HEK293 (cell line): ENCODE measurements at regions not wholly inside any gene's neighbourhood (a gene's known extent, or its start where the extent isn't known, plus 50 kb on each side); places are given as distances from the start of the nearest gene placed in this dataset.

Source experiments
- CTCF ChIA-PET: fragments of 350-600 bp; formaldehyde crosslinking; extraction: SDS; loops from one replicate; lab custom pipeline; 2021; ENCODE audit warnings: antibody characterized with exemption; lab: Yijun Ruan, JAX
- POLR2A ChIA-PET: fragments of 300-600 bp; formaldehyde crosslinking; extraction: SDS; loops from one replicate; lab custom pipeline; 2020; ENCODE audit warnings: antibody characterized with exemption, inconsistent platforms; lab: Yijun Ruan, JAX
- H3K27ac ChIP-seq: fragments of 200-500 bp; sonication (Bioruptor generic); 2 replicates; pipeline ENCODE4 v1.5.1; 2014; ENCODE audit warnings: low read depth, low read length, control low read depth, inconsistent platforms; ENCODE audit errors: extremely low read depth
- H3K36me3 ChIP-seq, 2 experiments: fragments of 200-500 bp in 1 of 2; sonication (Bioruptor generic) in 1 of 2; 1 replicate in 1 of 2; 2 replicates in 1 of 2; pipeline ENCODE4 v1.5.1; 2014 to 2017; ENCODE audit warnings: inconsistent platforms in 2 of 2, low read length in 2 of 2; ENCODE audit not compliant: control insufficient read depth in 2 of 2, insufficient read depth in 1 of 2
- H3K4me1 ChIP-seq: fragments of 200-500 bp; sonication (Bioruptor generic); 2 replicates; pipeline ENCODE4 v1.5.1; 2014; ENCODE audit warnings: mild to moderate bottlenecking, low read length, inconsistent platforms; ENCODE audit not compliant: control insufficient read depth, insufficient read depth
- H3K4me3 ChIP-seq: 2 replicates; pipeline ENCODE4 v1.5.1; 2011; ENCODE audit warnings: low read depth, mild to moderate bottlenecking, control low read depth, low read length, moderate library complexity
- H3K9me3 ChIP-seq: fragments of 200-500 bp; sonication (Bioruptor generic); 2 replicates; pipeline ENCODE4 v1.5.1; 2014; ENCODE audit warnings: low read depth, low read length, inconsistent platforms; ENCODE audit not compliant: control insufficient read depth, insufficient read depth
- GLIS1 ChIP-seq: fragments of 450-650 bp; formaldehyde crosslinking; IDR thresholded peaks from 2 replicates; pipeline ENCODE4 v1.5.1; 2016; ENCODE audit warnings: missing biosample characterization, missing genetic modification characterization
- HOXC10 ChIP-seq: sonication (generic); formaldehyde crosslinking; IDR thresholded peaks from 2 replicates; pipeline ENCODE4 v1.8.1; 2023; ENCODE audit warnings: mild to moderate bottlenecking, missing genetic modification reagents
- IKZF3 ChIP-seq: fragments of 450-650 bp; IDR thresholded peaks from 2 replicates; pipeline ENCODE4 v1.5.0; 2018; ENCODE audit warnings: missing biosample characterization, mild to moderate bottlenecking, missing genetic modification characterization, moderate library complexity
- KLF16 ChIP-seq: fragments of 450-650 bp; formaldehyde crosslinking; IDR thresholded peaks from 2 replicates; pipeline ENCODE4 v1.5.1; 2017; ENCODE audit warnings: missing biosample characterization, missing genetic modification characterization
- MZF1 ChIP-seq: fragments of 450-650 bp; formaldehyde crosslinking; IDR thresholded peaks from 2 replicates; pipeline ENCODE4 v1.5.1; 2017; ENCODE audit warnings: missing biosample characterization, missing genetic modification characterization, borderline replicate concordance
- SCRT1 ChIP-seq: fragments of 450-650 bp; formaldehyde crosslinking; IDR thresholded peaks from 2 replicates; pipeline ENCODE4 v1.5.1; 2016; ENCODE audit warnings: missing biosample characterization, missing genetic modification characterization, borderline replicate concordance
- ZBTB17 ChIP-seq: fragments of 450-650 bp; formaldehyde crosslinking; IDR thresholded peaks from 2 replicates; pipeline ENCODE4 v1.5.1; 2016; ENCODE audit warnings: missing biosample characterization, missing genetic modification characterization
- ZFP41 ChIP-seq: fragments of 450-650 bp; formaldehyde crosslinking; IDR thresholded peaks from 2 replicates; pipeline ENCODE4 v1.5.1; 2016; ENCODE audit warnings: missing biosample characterization, missing genetic modification characterization, borderline replicate concordance
- ZNF175 ChIP-seq: fragments of 450-650 bp; formaldehyde crosslinking; IDR thresholded peaks from 2 replicates; pipeline ENCODE4 v1.5.1; 2016; ENCODE audit warnings: missing biosample characterization, missing genetic modification characterization
- ZNF2 ChIP-seq: fragments of 450-650 bp; formaldehyde crosslinking; IDR thresholded peaks from 2 replicates; pipeline ENCODE4 v1.5.1; 2016; ENCODE audit warnings: missing biosample characterization, missing genetic modification characterization
- ZNF341 ChIP-seq: fragments of 450-650 bp; formaldehyde crosslinking; IDR thresholded peaks from 2 replicates; pipeline ENCODE4; 2016; ENCODE audit warnings: low read depth, missing biosample characterization, missing genetic modification characterization
- ZNF404 ChIP-seq: fragments of 450-650 bp; formaldehyde crosslinking; IDR thresholded peaks from 2 replicates; pipeline ENCODE4 v1.5.1; 2017; ENCODE audit warnings: missing biosample characterization, missing genetic modification characterization
- ZNF433 ChIP-seq: fragments of 450-650 bp; formaldehyde crosslinking; IDR thresholded peaks from 2 replicates; pipeline ENCODE4 v1.5.1; 2016; ENCODE audit warnings: missing biosample characterization, missing genetic modification characterization, low read depth
- ZNF530 ChIP-seq: fragments of 450-650 bp; formaldehyde crosslinking; IDR thresholded peaks from 2 replicates; pipeline ENCODE4 v1.5.1; 2016; ENCODE audit warnings: low read depth, missing biosample characterization, missing genetic modification characterization
- ZNF555 ChIP-seq: fragments of 450-650 bp; formaldehyde crosslinking; conservative IDR thresholded peaks from 2 replicates; pipeline ENCODE4 v1.5.1; 2017; ENCODE audit warnings: missing biosample characterization, mild to moderate bottlenecking, missing genetic modification characterization, inconsistent platforms
- ZNF585B ChIP-seq: fragments of 450-650 bp; formaldehyde crosslinking; IDR thresholded peaks from 2 replicates; pipeline ENCODE4 v1.5.1; 2016; ENCODE audit warnings: missing biosample characterization, missing genetic modification characterization
- ZNF623 ChIP-seq: fragments of 450-650 bp; formaldehyde crosslinking; IDR thresholded peaks from 2 replicates; pipeline ENCODE4 v1.5.1; 2016; ENCODE audit warnings: missing biosample characterization, missing genetic modification characterization
- ZNF747 ChIP-seq: fragments of 450-650 bp; formaldehyde crosslinking; IDR thresholded peaks from 2 replicates; pipeline ENCODE4 v1.5.1; 2016; ENCODE audit warnings: missing biosample characterization, missing genetic modification characterization
- ZNF768 ChIP-seq: fragments of 450-650 bp; formaldehyde crosslinking; IDR thresholded peaks from 2 replicates; pipeline ENCODE4 v1.5.1; 2018; ENCODE audit warnings: missing biosample characterization, mild to moderate bottlenecking, missing genetic modification characterization
- TF ChIP-seq, protein P1 (sequence below): fragments of 450-650 bp; formaldehyde crosslinking; IDR thresholded peaks from 2 replicates; pipeline ENCODE4 v1.5.1; 2016; ENCODE audit warnings: missing biosample characterization, missing genetic modification characterization
- TF ChIP-seq, protein P2 (sequence below): fragments of 450-650 bp; formaldehyde crosslinking; IDR thresholded peaks from 2 replicates; pipeline ENCODE4 v1.5.1; 2016; ENCODE audit warnings: missing biosample characterization, missing genetic modification characterization
- TF ChIP-seq, protein P3 (sequence below): fragments of 450-650 bp; formaldehyde crosslinking; conservative IDR thresholded peaks from 2 replicates; pipeline ENCODE4 v1.5.1; 2016; ENCODE audit warnings: low read depth, missing biosample characterization, missing genetic modification characterization

DNA sequence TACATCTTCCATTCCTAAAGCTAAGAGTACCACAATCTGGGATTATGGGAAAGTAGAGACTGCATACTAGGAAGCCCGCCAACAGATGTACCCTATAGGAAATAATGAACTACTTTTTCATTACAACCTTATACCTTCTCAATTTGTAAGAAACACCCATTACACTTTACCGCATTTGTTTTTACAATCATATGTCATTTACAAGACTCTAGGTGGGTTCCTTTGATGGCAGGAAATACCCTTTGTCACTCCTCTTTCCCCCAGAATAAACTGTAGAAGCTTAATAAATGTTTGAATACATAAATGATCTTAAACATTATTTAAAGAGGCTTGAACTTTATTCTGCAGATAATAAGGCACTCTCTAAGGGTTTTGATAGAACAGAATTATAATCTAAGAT lies 150.1 kb upstream of the TGFBR2 start:
- TF ChIP-seq MZF1 (no peak), ZNF404 (tag by site-specific recombination) (no peak), KLF16 (tag by site-specific recombination) (no peak), ZNF585B (tag by site-specific recombination) (no peak), ZNF530 (no peak), ZNF623 (tag by site-specific recombination) (no peak), ZNF433 (tag by site-specific recombination) (no peak), ZBTB17 (tag by site-specific recombination) (no peak), ZNF768 (tag by site-specific recombination) (no peak), ZNF175 (tag by site-specific recombination) (no peak), ZFP41 (no peak), ZNF747 (tag by site-specific recombination) (no peak), GLIS1 (no peak), ZNF2 (tag by site-specific recombination) (no peak)
- TF ChIP-seq, protein P1, sequence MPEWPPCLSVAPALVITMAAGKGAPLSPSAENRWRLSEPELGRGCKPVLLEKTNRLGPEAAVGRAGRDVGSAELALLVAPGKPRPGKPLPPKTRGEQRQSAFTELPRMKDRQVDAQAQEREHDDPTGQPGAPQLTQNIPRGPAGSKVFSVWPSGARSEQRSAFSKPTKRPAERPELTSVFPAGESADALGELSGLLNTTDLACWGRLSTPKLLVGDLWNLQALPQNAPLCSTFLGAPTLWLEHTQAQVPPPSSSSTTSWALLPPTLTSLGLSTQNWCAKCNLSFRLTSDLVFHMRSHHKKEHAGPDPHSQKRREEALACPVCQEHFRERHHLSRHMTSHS (tag by site-specific recombination), result no peak
- ChIA-PET POLR2A (no interaction called here), CTCF (no interaction called here)
- no peak overlapping the region for H3K4me3 ChIP-seq
- H3K9me3 ChIP-seq, result no peaks in the 10 kb centered on the region
- H3K4me1 ChIP-seq, result no peaks in the 10 kb centered on the region
- no peaks in the 10 kb centered on the region for H3K36me3 ChIP-seq
- no peak overlapping the region for H3K27ac ChIP-seq

DNA sequence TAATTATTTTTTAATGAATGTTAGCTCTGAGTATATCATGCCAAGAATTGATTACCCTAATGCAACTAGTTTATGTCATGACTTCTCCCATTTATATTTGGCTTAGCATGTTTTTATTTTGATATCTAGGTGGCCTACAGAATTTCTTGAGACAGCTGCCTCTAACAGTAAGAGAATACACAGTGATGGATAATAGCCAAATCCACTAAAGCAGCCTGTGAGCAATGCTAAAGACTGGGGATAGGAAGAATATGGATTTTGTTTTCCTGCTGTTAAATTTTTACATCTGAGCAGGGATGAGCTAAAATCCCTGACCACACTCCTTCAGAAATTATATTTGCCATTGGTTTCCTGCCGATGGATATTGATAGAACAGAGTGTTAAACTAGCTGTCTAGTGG lies 149.3 kb upstream of the TGFBR2 start:
- CTCF ChIA-PET, result no interaction called here
- no peaks in the 10 kb centered on the region for H3K4me1 ChIP-seq
- no peak overlapping the region for H3K27ac ChIP-seq
- no peak overlapping the region for H3K4me3 ChIP-seq
- POLR2A ChIA-PET, result no interaction called here
- no peaks in the 10 kb centered on the region for H3K9me3 ChIP-seq
- no peak for TF ChIP-seq ZNF341 (tag by site-specific recombination)
- TF ChIP-seq, protein P2, sequence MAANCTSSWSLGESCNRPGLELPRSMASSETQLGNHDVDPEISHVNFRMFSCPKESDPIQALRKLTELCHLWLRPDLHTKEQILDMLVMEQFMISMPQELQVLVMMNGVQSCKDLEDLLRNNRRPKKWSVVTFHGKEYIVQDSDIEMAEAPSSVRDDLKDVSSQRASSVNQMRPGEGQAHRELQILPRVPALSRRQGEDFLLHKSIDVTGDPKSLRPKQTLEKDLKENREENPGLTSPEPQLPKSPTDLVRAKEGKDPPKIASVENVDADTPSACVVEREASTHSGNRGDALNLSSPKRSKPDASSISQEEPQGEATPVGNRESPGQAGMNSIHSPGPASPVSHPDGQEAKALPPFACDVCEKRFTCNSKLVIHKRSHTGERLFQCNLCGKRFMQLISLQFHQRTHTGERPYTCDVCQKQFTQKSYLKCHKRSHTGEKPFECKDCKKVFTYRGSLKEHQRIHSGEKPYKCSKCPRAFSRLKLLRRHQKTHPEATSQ, result no peak
- no peak for TF ChIP-seq SCRT1 (tag by site-specific recombination)
- TF ChIP-seq, protein P3, sequence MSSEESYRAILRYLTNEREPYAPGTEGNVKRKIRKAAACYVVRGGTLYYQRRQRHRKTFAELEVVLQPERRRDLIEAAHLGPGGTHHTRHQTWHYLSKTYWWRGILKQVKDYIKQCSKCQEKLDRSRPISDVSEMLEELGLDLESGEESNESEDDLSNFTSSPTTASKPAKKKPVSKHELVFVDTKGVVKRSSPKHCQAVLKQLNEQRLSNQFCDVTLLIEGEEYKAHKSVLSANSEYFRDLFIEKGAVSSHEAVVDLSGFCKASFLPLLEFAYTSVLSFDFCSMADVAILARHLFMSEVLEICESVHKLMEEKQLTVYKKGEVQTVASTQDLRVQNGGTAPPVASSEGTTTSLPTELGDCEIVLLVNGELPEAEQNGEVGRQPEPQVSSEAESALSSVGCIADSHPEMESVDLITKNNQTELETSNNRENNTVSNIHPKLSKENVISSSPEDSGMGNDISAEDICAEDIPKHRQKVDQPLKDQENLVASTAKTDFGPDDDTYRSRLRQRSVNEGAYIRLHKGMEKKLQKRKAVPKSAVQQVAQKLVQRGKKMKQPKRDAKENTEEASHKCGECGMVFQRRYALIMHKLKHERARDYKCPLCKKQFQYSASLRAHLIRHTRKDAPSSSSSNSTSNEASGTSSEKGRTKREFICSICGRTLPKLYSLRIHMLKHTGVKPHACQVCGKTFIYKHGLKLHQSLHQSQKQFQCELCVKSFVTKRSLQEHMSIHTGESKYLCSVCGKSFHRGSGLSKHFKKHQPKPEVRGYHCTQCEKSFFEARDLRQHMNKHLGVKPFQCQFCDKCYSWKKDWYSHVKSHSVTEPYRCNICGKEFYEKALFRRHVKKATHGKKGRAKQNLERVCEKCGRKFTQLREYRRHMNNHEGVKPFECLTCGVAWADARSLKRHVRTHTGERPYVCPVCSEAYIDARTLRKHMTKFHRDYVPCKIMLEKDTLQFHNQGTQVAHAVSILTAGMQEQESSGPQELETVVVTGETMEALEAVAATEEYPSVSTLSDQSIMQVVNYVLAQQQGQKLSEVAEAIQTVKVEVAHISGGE (tag by site-specific recombination), result no peak
- no peak for TF ChIP-seq HOXC10 (CRISPR knock-in tag)
- no peak for TF ChIP-seq IKZF3 (tag by site-specific recombination)
- TF ChIP-seq ZNF555, result no peak
- H3K36me3 ChIP-seq, result no peaks in the 10 kb centered on the region
